Ectodermal cell (in vitro differentiated cells): ENCODE measurements at regions not wholly inside any gene's neighbourhood (a gene's known extent, or its start where the extent isn't known, plus 50 kb on each side); places are given as distances from the start of the nearest gene placed in this dataset.
"Not testable (repeated sequence)": the region's sequence is repeated elsewhere in the genome, so short reads cannot be mapped to it uniquely, and the experiment has no call there.

Experiments
- H3K27ac ChIP-seq: 2 replicates; pipeline ENCODE4 v1.7.0; 2013; ENCODE audit warnings: mild to moderate bottlenecking, low read depth, low read length; ENCODE audit not compliant: insufficient read depth, poor library complexity, severe bottlenecking
- H3K27me3 ChIP-seq: 2 replicates; pipeline ENCODE4 v1.7.0; 2013; ENCODE audit warnings: mild to moderate bottlenecking, low read length; ENCODE audit not compliant: insufficient read depth, control insufficient read depth, poor library complexity, severe bottlenecking
- H3K36me3 ChIP-seq: one replicate; pipeline ENCODE4 v1.7.0; 2013; ENCODE audit warnings: low read length; ENCODE audit not compliant: control insufficient read depth, insufficient read depth
- H3K4me1 ChIP-seq: one replicate; pipeline ENCODE4 v1.7.0; 2013; ENCODE audit warnings: low read length; ENCODE audit not compliant: control insufficient read depth, insufficient read depth
- H3K4me3 ChIP-seq: 2 replicates; pipeline ENCODE4 v1.7.0; 2013; ENCODE audit warnings: low read depth, low read length, control low read depth; ENCODE audit not compliant: insufficient read depth
- H3K9me3 ChIP-seq: 2 replicates; pipeline ENCODE4 v1.7.0; 2013; ENCODE audit warnings: mild to moderate bottlenecking, low read length, moderate library complexity; ENCODE audit not compliant: control insufficient read depth
- WGBS, 2 experiments: methylation state at CpG; one replicate each; pipeline ENCODE4 v1.1.7; 2013; ENCODE audit warnings: missing lambda C conversion rate in 2 of 2; 5-methylcytosine and 5-hydroxymethylcytosine counted together

DNA sequence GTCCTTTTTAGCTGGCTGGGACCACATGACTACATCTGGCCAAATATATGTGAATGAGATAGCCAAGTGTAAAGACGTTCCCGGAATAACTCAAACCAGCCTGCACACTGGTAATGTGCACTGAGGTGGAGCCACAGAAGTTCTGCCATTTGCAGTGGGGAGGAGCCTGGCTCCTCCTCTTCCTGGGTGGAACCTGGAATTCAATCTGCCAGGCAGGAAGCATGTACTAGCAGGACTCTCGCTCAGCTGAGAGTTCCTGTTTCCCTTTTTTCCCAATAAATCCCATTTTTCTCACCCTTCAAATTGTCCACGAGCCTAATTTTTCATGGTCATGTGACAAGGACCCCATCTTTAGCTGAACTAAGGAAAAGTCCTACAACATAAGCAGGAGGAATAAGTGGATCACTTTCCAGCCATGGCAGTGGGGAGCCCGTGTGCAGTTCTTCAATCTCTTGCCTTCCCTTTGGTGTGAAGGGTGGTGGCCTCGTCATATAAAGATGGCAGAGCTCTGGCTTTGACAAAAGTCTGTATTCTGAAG lies 183.2 kb downstream of the UXS1 start:
- WGBS, 2 experiments = 93 to 95% methylated on average over 6 of the region's 6 CpGs
- Histone ChIP-seq H3K4me3 (no peak overlapping the region), H3K36me3 (no peaks in the 10 kb centered on the region), H3K27ac (no peak overlapping the region), H3K9me3 (no peaks in the 10 kb centered on the region), H3K27me3 (no peaks in the 10 kb centered on the region), H3K4me1 (no peaks in the 10 kb centered on the region)

DNA sequence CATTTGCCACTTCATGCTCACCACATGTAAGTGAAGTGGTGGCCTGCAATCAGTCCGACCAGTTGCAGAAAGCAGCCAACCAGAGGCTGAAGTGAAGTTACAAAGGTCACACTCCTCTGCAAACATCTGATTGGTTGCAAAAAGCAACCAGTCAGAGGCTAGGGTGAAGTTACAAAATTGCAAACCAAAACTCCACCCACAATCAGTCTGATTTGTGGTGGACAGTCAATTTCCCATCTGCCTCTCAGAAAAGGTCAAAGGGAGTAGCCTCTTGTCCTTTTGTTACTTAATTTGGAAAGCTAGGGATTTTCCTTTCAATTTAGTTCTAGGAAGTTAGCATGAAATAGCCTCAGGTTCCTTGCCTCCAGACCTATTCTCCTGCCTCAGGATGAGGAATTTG lies 185.0 kb downstream of the UXS1 start:
- no peak overlapping the region for H3K27ac ChIP-seq
- H3K36me3 ChIP-seq = no peaks in the 10 kb centered on the region
- H3K27me3 ChIP-seq = no peaks in the 10 kb centered on the region
- H3K4me1 ChIP-seq = no peaks in the 10 kb centered on the region
- no peak overlapping the region for H3K4me3 ChIP-seq
- no peaks in the 10 kb centered on the region for H3K9me3 ChIP-seq
- WGBS, 2 experiments = 76 to 94% methylated on average over 1 of the region's 1 CpG

DNA sequence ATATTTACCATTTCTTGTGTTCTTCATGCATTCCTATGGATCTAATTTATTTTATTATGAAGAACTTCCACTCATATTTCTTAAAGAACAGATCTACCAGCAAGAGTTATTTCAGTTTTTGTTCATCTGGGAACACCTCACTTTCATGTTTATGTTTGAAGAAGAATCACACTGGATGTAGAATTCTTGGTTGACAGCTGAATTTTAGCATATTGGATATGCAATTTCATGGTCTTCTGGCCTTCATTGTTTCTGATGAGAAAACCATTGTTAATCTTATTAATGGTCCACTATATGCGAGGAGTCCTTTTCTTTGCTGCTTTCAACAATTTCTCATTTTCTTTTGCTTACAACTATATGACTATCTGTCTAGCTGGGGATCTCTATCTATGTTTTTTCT lies 189.2 kb downstream of the UXS1 start:
- peaks cover 3% of the 10 kb centered on the region for H3K9me3 ChIP-seq
- H3K27ac ChIP-seq = no peak overlapping the region
- 92 to 100% methylated on average over 1 of the region's 1 CpG for WGBS, 2 experiments
- no peak overlapping the region for H3K4me3 ChIP-seq
- no peaks in the 10 kb centered on the region for H3K27me3 ChIP-seq
- H3K4me1 ChIP-seq = no peaks in the 10 kb centered on the region
- H3K36me3 ChIP-seq = no peaks in the 10 kb centered on the region

DNA sequence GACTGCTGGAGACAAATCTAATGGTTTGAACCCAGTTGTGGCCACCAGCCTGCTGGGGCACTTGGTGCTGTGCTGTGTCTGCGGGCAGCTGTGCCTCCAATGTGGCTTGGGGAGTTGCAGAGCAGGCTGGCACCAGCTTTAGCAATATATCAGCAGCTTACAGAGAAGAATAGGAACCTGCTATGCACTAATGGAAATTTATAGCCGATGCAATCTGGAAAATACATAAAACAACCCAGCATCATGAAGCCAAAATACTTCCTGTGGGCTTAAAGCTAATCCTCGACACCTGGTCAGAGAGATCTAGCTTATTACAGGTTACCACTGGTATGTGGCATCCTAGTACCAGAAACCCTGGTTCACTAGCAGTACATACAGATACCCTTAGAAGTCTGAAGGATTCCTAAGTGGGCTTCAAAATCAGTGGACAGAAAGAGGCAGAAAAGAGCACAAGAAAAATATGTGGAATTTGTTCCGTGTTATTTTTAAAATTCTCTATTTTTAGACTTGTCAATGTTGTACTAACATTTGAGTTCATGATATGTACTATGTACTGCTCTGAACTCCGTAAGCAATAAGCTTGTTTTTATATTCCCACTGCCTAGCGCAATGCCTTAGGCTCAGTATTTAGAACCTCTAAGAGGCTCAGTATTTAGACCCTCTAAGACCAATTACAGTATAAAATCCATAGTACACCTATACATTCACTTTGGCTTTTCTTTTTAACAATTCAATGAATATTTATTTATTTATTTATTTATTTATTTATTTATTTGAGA lies 194.7 kb downstream of the UXS1 start:
- WGBS, 2 experiments = 92 to 94% methylated on average over 6 of the region's 6 CpGs
- Histone ChIP-seq H3K4me1 (no peaks in the 10 kb centered on the region), H3K36me3 (no peaks in the 10 kb centered on the region), H3K27ac (no peak overlapping the region), H3K9me3 (peaks cover 3% of the 10 kb centered on the region), H3K4me3 (no peak overlapping the region), H3K27me3 (no peaks in the 10 kb centered on the region)

DNA sequence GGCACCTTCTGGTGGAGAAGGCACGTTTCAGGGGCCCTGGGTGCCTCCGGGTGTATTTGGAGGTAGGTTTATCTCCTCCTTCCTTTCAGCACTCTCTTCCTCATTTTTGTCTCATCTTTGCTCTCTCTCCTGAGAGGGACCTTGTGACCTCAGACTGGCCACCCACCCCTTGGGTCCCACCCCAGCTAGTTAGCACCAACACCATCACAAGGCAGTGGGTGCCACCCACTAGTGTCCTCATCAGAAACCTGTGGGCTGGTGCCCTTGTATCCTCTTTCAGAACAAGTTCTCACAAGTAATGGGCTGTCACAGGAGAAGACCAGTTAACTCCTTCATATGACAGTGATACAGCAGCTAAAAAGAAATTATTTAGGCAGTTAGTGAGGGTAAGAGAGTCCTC lies 196.4 kb downstream of the UXS1 start:
- no peaks in the 10 kb centered on the region for H3K9me3 ChIP-seq
- no peak overlapping the region for H3K27ac ChIP-seq
- H3K27me3 ChIP-seq = no peaks in the 10 kb centered on the region
- H3K4me3 ChIP-seq = no peak overlapping the region
- 97% methylated on average over 2 of the region's 2 CpGs; no CpG with 5 or more reads in 1 of the 2 experiments for WGBS, 2 experiments
- no peaks in the 10 kb centered on the region for H3K4me1 ChIP-seq
- no peaks in the 10 kb centered on the region for H3K36me3 ChIP-seq

DNA sequence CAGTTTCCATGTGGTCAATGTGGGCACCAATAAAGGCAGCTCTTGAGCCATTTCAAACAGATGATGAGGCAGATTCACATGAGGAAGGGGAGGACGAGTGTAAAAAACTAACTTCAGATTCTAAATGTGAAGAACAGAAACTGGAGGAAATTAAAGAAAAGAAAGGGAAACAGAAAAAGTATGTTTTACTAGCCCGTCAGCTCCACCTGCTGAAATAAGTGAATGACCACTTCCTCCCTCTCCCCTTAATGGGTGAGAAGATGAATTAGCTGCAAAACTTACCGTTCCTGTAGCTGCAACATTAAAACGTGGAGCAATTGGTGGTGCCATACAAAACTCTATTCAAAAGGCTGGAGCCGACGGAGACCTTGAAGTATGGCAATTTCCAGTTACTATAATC lies 203.5 kb downstream of the UXS1 start:
- Histone ChIP-seq H3K27ac (no peak overlapping the region), H3K27me3 (no peaks in the 10 kb centered on the region), H3K36me3 (no peaks in the 10 kb centered on the region), H3K9me3 (no peaks in the 10 kb centered on the region), H3K4me3 (no peak overlapping the region), H3K4me1 (no peaks in the 10 kb centered on the region)
- WGBS, 2 experiments = 91 to 96% methylated on average over 6 of the region's 6 CpGs

DNA sequence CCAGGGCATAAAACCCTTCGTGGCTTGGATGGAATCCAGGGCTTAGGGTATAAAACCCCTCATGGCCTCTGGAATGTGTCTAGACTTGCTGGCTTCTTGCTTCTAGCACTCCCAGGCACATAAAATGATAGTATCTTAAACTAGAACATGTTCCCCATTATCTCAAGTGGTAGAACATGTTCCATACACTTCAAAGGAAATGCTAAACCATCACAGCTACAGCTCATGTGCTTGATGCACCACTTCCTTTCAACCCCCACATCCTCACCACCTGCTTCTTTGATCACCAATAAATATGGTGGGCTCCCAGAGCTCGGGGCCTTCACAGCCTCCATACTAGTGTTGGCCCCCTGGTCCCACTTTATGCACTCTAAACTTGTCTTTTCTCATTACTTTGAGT lies 204.3 kb downstream of the UXS1 start:
- H3K36me3 ChIP-seq, H3K4me3 ChIP-seq, H3K27ac ChIP-seq, H3K4me1 ChIP-seq, H3K9me3 ChIP-seq, H3K27me3 ChIP-seq: not testable (repeated sequence)
- 87 to 88% methylated on average over 2 of the region's 2 CpGs for WGBS, 2 experiments

DNA sequence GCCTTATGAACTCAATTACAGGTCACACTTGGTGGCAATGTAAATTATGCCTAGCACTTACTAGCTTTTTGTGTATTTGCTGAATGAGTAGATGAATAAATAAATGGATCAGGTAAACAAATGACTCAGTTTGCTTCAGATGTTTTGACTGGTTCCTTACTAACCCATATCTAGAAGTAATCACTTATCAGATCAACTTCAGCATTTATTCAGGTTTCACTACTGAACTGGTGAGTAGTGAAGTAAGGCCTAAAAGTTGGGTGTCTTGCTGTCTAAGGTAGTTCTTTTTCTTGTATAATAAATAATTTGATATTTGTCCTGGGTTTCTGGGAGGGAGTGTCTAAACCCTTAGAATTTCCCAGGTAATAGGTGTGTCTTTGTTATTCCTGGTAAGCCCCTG lies 205.0 kb downstream of the UXS1 start:
- Histone ChIP-seq H3K4me1 (no peaks in the 10 kb centered on the region), H3K4me3 (no peak overlapping the region), H3K36me3 (no peaks in the 10 kb centered on the region), H3K27ac (no peak overlapping the region), H3K9me3 (no peaks in the 10 kb centered on the region), H3K27me3 (no peaks in the 10 kb centered on the region)

DNA sequence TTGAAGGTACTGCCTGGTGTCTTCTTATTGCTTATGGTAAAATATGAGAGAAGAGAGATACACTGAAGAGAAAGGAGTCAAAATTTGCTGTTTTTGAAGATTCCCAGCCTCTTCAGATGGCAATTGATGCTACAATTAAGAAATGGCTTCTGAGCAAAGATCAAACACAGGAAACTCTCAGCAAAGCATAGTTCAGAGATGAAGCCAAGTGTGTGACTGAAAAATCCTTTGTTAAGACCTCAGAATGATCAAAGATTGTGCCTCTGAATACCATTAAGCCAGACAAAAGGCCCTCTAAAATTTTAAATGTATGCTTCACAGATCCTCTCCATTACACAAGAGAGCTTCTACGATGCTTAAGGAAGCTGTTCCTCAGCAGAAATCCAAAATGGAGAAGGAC lies 216.3 kb downstream of the UXS1 start:
- H3K36me3 ChIP-seq = no peaks in the 10 kb centered on the region
- 94 to 100% methylated on average over 1 of the region's 1 CpG for WGBS, 2 experiments

DNA sequence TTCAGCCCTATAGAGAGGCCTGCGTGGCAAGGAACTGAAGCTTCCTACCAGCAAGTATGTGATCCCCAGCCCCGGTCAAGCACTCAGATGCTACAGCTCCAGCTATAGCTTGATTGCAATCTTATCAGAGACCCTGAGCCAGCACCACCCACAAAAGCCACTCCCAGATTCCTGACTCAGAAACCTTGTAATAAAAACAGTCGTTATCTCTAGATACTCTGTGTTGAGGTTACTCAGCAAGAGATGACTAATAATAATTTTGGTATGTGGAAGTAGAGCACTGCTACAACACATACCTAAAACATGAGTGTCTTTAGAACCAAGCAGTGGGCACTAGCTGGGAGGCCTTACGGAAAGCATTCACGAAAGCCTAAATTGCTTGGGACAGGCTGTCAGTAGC lies 216.9 kb downstream of the UXS1 start:
- H3K27ac ChIP-seq = no peak overlapping the region
- H3K9me3 ChIP-seq = no peaks in the 10 kb centered on the region
- no peaks in the 10 kb centered on the region for H3K27me3 ChIP-seq
- 95 to 96% methylated on average over 4 to 5 of the region's 5 CpGs for WGBS, 2 experiments
- no peaks in the 10 kb centered on the region for H3K4me1 ChIP-seq
- no peaks in the 10 kb centered on the region for H3K36me3 ChIP-seq
- no peak overlapping the region for H3K4me3 ChIP-seq

More for the DNA sequence above, 216.3 kb downstream of the UXS1 start:
- Histone ChIP-seq H3K4me3 (no peak overlapping the region), H3K9me3 (no peaks in the 10 kb centered on the region), H3K27me3 (no peaks in the 10 kb centered on the region), H3K4me1 (no peaks in the 10 kb centered on the region), H3K27ac (no peak overlapping the region)
